ENCODE measurements at regions not wholly inside any gene's neighbourhood (a gene's known extent, or its start where the extent isn't known, plus 50 kb on each side); places are given as distances from the start of the nearest gene placed in this dataset.

GRCh38 chr10:125340903-125341302 lies 180.5 kb upstream of the CTBP2 start:
- no peak for DNase-seq (ENCODE audit: low spot score)
- Histone ChIP-seq H3K4me1 (ENCODE audit: insufficient read depth, poor library complexity, severe bottlenecking) (no peaks in the 10 kb centered on the region), H3K9me3 (ENCODE audit: severe bottlenecking) (no peaks in the 10 kb centered on the region), H3K36me3 (ENCODE audit: low read depth) (no peaks in the 10 kb centered on the region), H3K4me3 (ENCODE audit: severe bottlenecking) (no peak overlapping the region), H3K27ac (ENCODE audit: poor library complexity, severe bottlenecking) (no peak overlapping the region), H3K27me3 (ENCODE audit: insufficient read depth, poor library complexity, severe bottlenecking) (no peaks in the 10 kb centered on the region)
- ATAC-seq (ENCODE audit: low read depth): no peak; the same call in 2 of the 3 replicates
- no peak for TF ChIP-seq CTCF (IDR thresholded peaks at IDR 0.05; ENCODE audit: poor library complexity, severe bottlenecking)

GRCh38 chr10:125337510-125337909 lies 177.1 kb upstream of the CTBP2 start:
- no peak for TF ChIP-seq CTCF (IDR thresholded peaks at IDR 0.05; ENCODE audit: poor library complexity, severe bottlenecking)
- Histone ChIP-seq H3K27me3 (ENCODE audit: insufficient read depth, poor library complexity, severe bottlenecking) (no peaks in the 10 kb centered on the region), H3K4me1 (ENCODE audit: insufficient read depth, poor library complexity, severe bottlenecking) (no peaks in the 10 kb centered on the region), H3K9me3 (ENCODE audit: severe bottlenecking) (no peaks in the 10 kb centered on the region), H3K27ac (ENCODE audit: poor library complexity, severe bottlenecking) (no peak overlapping the region), H3K36me3 (ENCODE audit: low read depth) (no peaks in the 10 kb centered on the region), H3K4me3 (ENCODE audit: severe bottlenecking) (no peak overlapping the region)
- ATAC-seq (ENCODE audit: low read depth): no peak
- no peak for DNase-seq (ENCODE audit: low spot score)

GRCh38 chr10:125334545-125334944 lies 174.2 kb upstream of the CTBP2 start:
- ATAC-seq (ENCODE audit: low read depth) (no peak), DNase-seq (ENCODE audit: low spot score) (no peak)
- H3K4me3 ChIP-seq (ENCODE audit: severe bottlenecking): no peak overlapping the region
- H3K9me3 ChIP-seq (ENCODE audit: severe bottlenecking): no peaks in the 10 kb centered on the region
- H3K27ac ChIP-seq (ENCODE audit: poor library complexity, severe bottlenecking): no peak overlapping the region
- no peaks in the 10 kb centered on the region for H3K36me3 ChIP-seq (ENCODE audit: low read depth)
- H3K27me3 ChIP-seq (ENCODE audit: insufficient read depth, poor library complexity, severe bottlenecking): no peaks in the 10 kb centered on the region
- no peaks in the 10 kb centered on the region for H3K4me1 ChIP-seq (ENCODE audit: insufficient read depth, poor library complexity, severe bottlenecking)
- no peak for TF ChIP-seq CTCF (IDR thresholded peaks at IDR 0.05; ENCODE audit: poor library complexity, severe bottlenecking)

GRCh38 chr10:125333769-125334168 lies 173.4 kb upstream of the CTBP2 start:
- Histone ChIP-seq H3K4me1 (ENCODE audit: insufficient read depth, poor library complexity, severe bottlenecking) (no peaks in the 10 kb centered on the region), H3K27ac (ENCODE audit: poor library complexity, severe bottlenecking) (no peak overlapping the region), H3K4me3 (ENCODE audit: severe bottlenecking) (no peak overlapping the region), H3K9me3 (ENCODE audit: severe bottlenecking) (no peaks in the 10 kb centered on the region), H3K27me3 (ENCODE audit: insufficient read depth, poor library complexity, severe bottlenecking) (no peaks in the 10 kb centered on the region), H3K36me3 (ENCODE audit: low read depth) (no peaks in the 10 kb centered on the region)
- TF ChIP-seq CTCF (IDR thresholded peaks at IDR 0.05; ENCODE audit: poor library complexity, severe bottlenecking): no peak
- no peak for DNase-seq (ENCODE audit: low spot score)
- ATAC-seq (ENCODE audit: low read depth): no peak

- DNase-seq (ENCODE audit: low spot score) (no peak), ATAC-seq (ENCODE audit: low read depth) (no peak)
- no peaks in the 10 kb centered on the region for H3K27me3 ChIP-seq (ENCODE audit: insufficient read depth, poor library complexity, severe bottlenecking)
- no peak overlapping the region for H3K27ac ChIP-seq (ENCODE audit: poor library complexity, severe bottlenecking)
- H3K4me1 ChIP-seq (ENCODE audit: insufficient read depth, poor library complexity, severe bottlenecking): no peaks in the 10 kb centered on the region
- no peaks in the 10 kb centered on the region for H3K36me3 ChIP-seq (ENCODE audit: low read depth)
- H3K4me3 ChIP-seq (ENCODE audit: severe bottlenecking): no peak overlapping the region
- no peak for TF ChIP-seq CTCF (IDR thresholded peaks at IDR 0.05; ENCODE audit: poor library complexity, severe bottlenecking)
- no peaks in the 10 kb centered on the region for H3K9me3 ChIP-seq (ENCODE audit: severe bottlenecking)
Measured at GRCh38 chr10:125333209-125333591, 172.8 kb upstream of the CTBP2 start.

Measured in RWPE2 (cell line).